H1 (cell line): ENCODE measurements at regions not wholly inside any gene's neighbourhood (a gene's known extent, or its start where the extent isn't known, plus 50 kb on each side); places are given as distances from the start of the nearest gene placed in this dataset.

Experiments used
- CTCF ChIA-PET: fragments of 300-600 bp; sonication (Branson Sonifier 250); formaldehyde crosslinking; loops from one replicate; lab custom pipeline; 2021; ENCODE audit not compliant: partially characterized antibody; lab: Charles Lee
- POLR2A ChIA-PET: fragments of 300-600 bp; sonication (Branson Sonifier 250); formaldehyde crosslinking; loops from one replicate; lab custom pipeline; 2021; ENCODE audit warnings: inconsistent platforms; ENCODE audit not compliant: partially characterized antibody; lab: Charles Lee
- DNase-seq, 2 experiments: peaks; one replicate each; pipeline versions ENCODE4 v3.0.0 to v3.0.0-alpha.2; 2010 to 2022; ENCODE audit warnings: low spot score in 2 of 2, low read depth in 1 of 2, mixed read lengths in 1 of 2
- FAIRE-seq: peaks from 2 replicates; lab custom pipeline; 2011; peaks lifted over from hg19 to GRCh38; lab: Jason Lieb, UNC
- H2AFZ ChIP-seq: 2 replicates; pipeline ENCODE4 v1.8.1; 2012; ENCODE audit warnings: low read length, inconsistent platforms
- H2AK5ac ChIP-seq: 2 replicates; pipeline ENCODE4 v1.6.1; 2013; ENCODE audit warnings: low read depth, low read length
- H2BK120ac ChIP-seq: replicated peaks from 2 replicates; pipeline ENCODE3; 2013; ENCODE audit warnings: low read depth, low read length, inconsistent platforms
- H2BK12ac ChIP-seq: 2 replicates; pipeline ENCODE4 v1.6.1; 2013; ENCODE audit warnings: low read depth, low read length
- H2BK15ac ChIP-seq: 2 replicates; pipeline ENCODE4 v1.6.1; 2013; ENCODE audit warnings: low read length
- H2BK20ac ChIP-seq: 2 replicates; pipeline ENCODE4 v1.6.1; 2013; ENCODE audit warnings: low read length
- H2BK5ac ChIP-seq: 2 replicates; pipeline ENCODE4 v1.6.1; 2013; ENCODE audit warnings: low read depth, low read length
- H3K14ac ChIP-seq: 2 replicates; pipeline ENCODE4 v1.6.1; 2013; ENCODE audit warnings: inconsistent platforms; ENCODE audit not compliant: insufficient read length
- H3K18ac ChIP-seq: 2 replicates; pipeline ENCODE4 v1.6.1; 2013; ENCODE audit warnings: low read length; ENCODE audit errors: extremely low read depth
- H3K23ac ChIP-seq: 2 replicates; pipeline ENCODE4 v1.6.1; 2013; ENCODE audit warnings: inconsistent platforms; ENCODE audit not compliant: insufficient read length
- H3K23me2 ChIP-seq: 2 replicates; pipeline ENCODE4 v1.6.1; 2013; ENCODE audit warnings: low read depth, low read length
- H3K27ac ChIP-seq: 2 replicates; pipeline ENCODE4 v1.6.1; 2011; ENCODE audit warnings: low read depth, low read length, inconsistent platforms
- H3K27me3 ChIP-seq, 4 experiments: replicated peaks in 1 of 4; 1 replicate in 1 of 4; 2 replicates in 3 of 4; pipeline versions ENCODE4 v1.6.1 to v1.8.1; 2011 to 2013; ENCODE audit warnings: low read length in 3 of 4, mild to moderate bottlenecking in 3 of 4, inconsistent platforms in 2 of 4, mixed read lengths in 2 of 4, moderate library complexity in 1 of 4; ENCODE audit not compliant: control insufficient read depth in 3 of 4, insufficient read depth in 3 of 4; ENCODE audit errors: extremely low read depth in 1 of 4
- H3K36me3 ChIP-seq, 4 experiments: 2 replicates each; pipeline versions ENCODE4 v1.6.1 to v1.8.1; 2011 to 2013; ENCODE audit warnings: mild to moderate bottlenecking in 4 of 4, low read length in 3 of 4, moderate library complexity in 2 of 4, control low read depth in 1 of 4, inconsistent platforms in 1 of 4; ENCODE audit not compliant: insufficient read depth in 4 of 4, control insufficient read depth in 2 of 4
- H3K4ac ChIP-seq: replicated peaks from 2 replicates; pipeline ENCODE3; 2013; ENCODE audit warnings: low read length, low read depth, mixed read lengths, inconsistent platforms; ENCODE audit not compliant: insufficient read length
- H3K4me1 ChIP-seq, 4 experiments: replicated peaks in 1 of 4; 1 replicate in 1 of 4; 2 replicates in 3 of 4; pipeline versions ENCODE4 v1.6.1 to v1.8.1; 2011 to 2013; ENCODE audit warnings: low read length in 3 of 4, inconsistent platforms in 2 of 4, mixed read lengths in 1 of 4; ENCODE audit not compliant: insufficient read depth in 4 of 4, control insufficient read depth in 3 of 4
- H3K4me2 ChIP-seq, 2 experiments: 2 replicates each; pipeline versions ENCODE4 v1.6.1 to v1.8.1; 2011 to 2013; ENCODE audit warnings: low read depth in 2 of 2, low read length in 2 of 2, control low read depth in 1 of 2, inconsistent platforms in 1 of 2, mild to moderate bottlenecking in 1 of 2; ENCODE audit not compliant: insufficient read depth in 1 of 2
- H3K4me3 ChIP-seq, 4 experiments: fragments of 200-600, 300-600 bp in 1 of 4; sonication (generic), shearing (Covaris generic), sonication (Bioruptor Twin) in 1 of 4; 2 replicates each; pipeline versions ENCODE4 v1.5.1 to v1.8.1; 2011 to 2016; ENCODE audit warnings: low read length in 4 of 4, low read depth in 3 of 4, control low read depth in 2 of 4, inconsistent platforms in 2 of 4, mild to moderate bottlenecking in 2 of 4, mixed read lengths in 1 of 4, moderate library complexity in 1 of 4; ENCODE audit not compliant: insufficient read depth in 2 of 4; ENCODE audit errors: extremely low read depth in 1 of 4
- H3K56ac ChIP-seq: replicated peaks from 2 replicates; pipeline ENCODE3; 2013; ENCODE audit warnings: low read depth, mild to moderate bottlenecking, mixed read lengths, low read length, inconsistent platforms; ENCODE audit not compliant: insufficient read length
- H3K79me1 ChIP-seq: 2 replicates; pipeline ENCODE4 v1.6.1; 2013; ENCODE audit warnings: low read depth, low read length, control low read depth
- H3K79me2 ChIP-seq, 2 experiments: 2 replicates each; pipeline versions ENCODE4 v1.6.1 to v1.8.1; 2012 to 2013; ENCODE audit warnings: low read length in 2 of 2, mild to moderate bottlenecking in 2 of 2, inconsistent platforms in 1 of 2; ENCODE audit not compliant: insufficient read depth in 2 of 2, control insufficient read depth in 1 of 2
- H3K9ac ChIP-seq, 4 experiments: replicated peaks in 1 of 4; 1 replicate in 1 of 4; 2 replicates in 3 of 4; pipeline versions ENCODE4 v1.6.1 to v1.8.1; 2011 to 2013; ENCODE audit warnings: low read depth in 3 of 4, low read length in 3 of 4, control low read depth in 2 of 4, mild to moderate bottlenecking in 2 of 4, moderate library complexity in 2 of 4, inconsistent platforms in 1 of 4; ENCODE audit errors: extremely low read depth in 1 of 4
- H3K9me3 ChIP-seq, 2 experiments: 2 replicates each; pipeline versions ENCODE4 v1.6.1 to v1.8.1; 2012 to 2013; ENCODE audit warnings: mild to moderate bottlenecking in 2 of 2, moderate library complexity in 2 of 2, control low read depth in 1 of 2, inconsistent platforms in 1 of 2, low read depth in 1 of 2, low read length in 1 of 2, mixed read lengths in 1 of 2; ENCODE audit not compliant: insufficient read depth in 2 of 2
- H4K20me1 ChIP-seq, 2 experiments: replicated peaks in 1 of 2; 2 replicates each; pipeline versions ENCODE3 to v1.8.1; 2011 to 2013; ENCODE audit warnings: inconsistent platforms in 2 of 2, low read length in 2 of 2, mild to moderate bottlenecking in 1 of 2; ENCODE audit not compliant: insufficient read depth in 2 of 2, control insufficient read depth in 1 of 2
- H4K5ac ChIP-seq: 2 replicates; pipeline ENCODE4 v1.6.1; 2013; ENCODE audit warnings: low read length, low read depth, mixed read lengths, inconsistent platforms; ENCODE audit not compliant: insufficient read length
- H4K8ac ChIP-seq: 2 replicates; pipeline ENCODE4 v1.8.0; 2013; ENCODE audit warnings: mild to moderate bottlenecking, moderate library complexity, low read length, inconsistent platforms; ENCODE audit not compliant: insufficient read depth; ENCODE audit errors: extremely low read depth
- H4K91ac ChIP-seq: replicated peaks from 2 replicates; pipeline ENCODE3; 2013; ENCODE audit warnings: low read length, mixed read lengths, inconsistent platforms; ENCODE audit not compliant: insufficient read length
- ASH2L ChIP-seq: fragments of 200-600, 300-600 bp; sonication (generic); IDR thresholded peaks from one replicate; pipeline ENCODE4 v1.7.1; 2017; ENCODE audit warnings: low read length
- ATF2 ChIP-seq: IDR thresholded peaks from 2 replicates; pipeline ENCODE4 v1.6.1; 2012; ENCODE audit warnings: low read length, inconsistent platforms
- BRCA1 ChIP-seq: IDR thresholded peaks from 2 replicates; pipeline ENCODE4 v1.6.1; 2012; ENCODE audit warnings: low read depth, low read length, improper control_type of control experiment
- CEBPB ChIP-seq: IDR thresholded peaks from 2 replicates; pipeline ENCODE4 v1.6.1; 2012; ENCODE audit warnings: low read depth, low read length
- HDAC6 ChIP-seq: IDR thresholded peaks from one replicate; pipeline ENCODE4 v1.7.1; 2012; ENCODE audit warnings: low read depth, mild to moderate bottlenecking, inconsistent platforms, low read length, moderate library complexity
- KDM4A ChIP-seq: IDR thresholded peaks from one replicate; pipeline ENCODE4 v1.7.1; 2012; ENCODE audit warnings: low read depth, mild to moderate bottlenecking, moderate library complexity, low read length, inconsistent platforms; ENCODE audit not compliant: severe bottlenecking
- MAX ChIP-seq: IDR thresholded peaks from 2 replicates; pipeline ENCODE4 v1.6.1; 2012; ENCODE audit warnings: inconsistent platforms
- POLR2AphosphoS5 ChIP-seq: IDR thresholded peaks from 2 replicates; pipeline ENCODE4 v1.6.1; 2011; ENCODE audit warnings: low read depth, low read length
- POU5F1 ChIP-seq: IDR thresholded peaks from 2 replicates; pipeline ENCODE4 v1.6.1; 2011; ENCODE audit warnings: low read depth, mild to moderate bottlenecking, low read length, moderate library complexity
- SAP30 ChIP-seq: fragments of 300-600 bp; sonication (generic); IDR thresholded peaks from 2 replicates; pipeline ENCODE4 v1.7.1; 2012; ENCODE audit warnings: low read length, moderate library complexity, mild to moderate bottlenecking, inconsistent platforms; ENCODE audit not compliant: insufficient read depth, insufficient replicate concordance
- SIX5 ChIP-seq: IDR thresholded peaks from 2 replicates; pipeline ENCODE4 v1.6.1; 2011; ENCODE audit warnings: mild to moderate bottlenecking, low read depth, low read length
- SP2 ChIP-seq: IDR thresholded peaks from 2 replicates; pipeline ENCODE4 v1.6.1; 2012; ENCODE audit warnings: mild to moderate bottlenecking, low read length, inconsistent platforms
- TAF1 ChIP-seq: IDR thresholded peaks from 2 replicates; pipeline ENCODE4 v1.6.1; 2011; ENCODE audit warnings: mild to moderate bottlenecking, low read depth, low read length
- WGBS, 2 experiments: shearing (Covaris generic) in 1 of 2; methylation state at CpG; one replicate each; pipeline versions ENCODE4 v1.1.6 to v1.1.7; 2013 to 2015; ENCODE audit warnings: low lambda C conversion rate in 2 of 2, mixed read lengths in 2 of 2, inconsistent platforms in 1 of 2, low coverage in 1 of 2, missing lambda C conversion rate in 1 of 2; ENCODE audit not compliant: insufficient replicate concordance in 2 of 2, insufficient coverage in 1 of 2, insufficient read length in 1 of 2; ENCODE audit errors: extremely low coverage in 1 of 2, missing lambda C conversion rate in 1 of 2; 5-methylcytosine and 5-hydroxymethylcytosine counted together

DNA sequence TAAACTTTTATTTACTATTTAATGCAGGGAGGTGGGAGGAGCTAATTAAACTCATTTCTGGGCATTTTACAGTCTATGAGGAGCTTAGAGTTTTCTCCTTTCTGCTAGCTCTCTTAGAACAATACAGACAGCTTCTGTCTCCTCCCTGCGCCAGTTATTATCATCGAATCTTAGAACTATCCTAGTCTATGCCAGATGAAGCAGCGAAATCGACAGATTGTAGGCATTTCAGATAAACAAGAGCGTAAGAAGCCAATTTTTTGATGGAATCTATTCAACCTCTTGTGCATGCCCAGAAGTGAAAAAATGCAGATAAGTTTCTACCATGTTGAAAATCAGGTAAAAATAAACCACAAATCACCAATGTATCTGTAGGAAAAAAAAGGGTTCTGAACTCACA lies 297.1 kb downstream of the KLF12 start:
- H3K18ac ChIP-seq = no peak overlapping the region
- DNase-seq (no peak), FAIRE-seq (no peak)
- H3K27ac ChIP-seq = no peak overlapping the region
- no peaks in the 10 kb centered on the region for H3K23me2 ChIP-seq
- H3K4me3 ChIP-seq = no peak overlapping the region
- H3K4me2 ChIP-seq = no peak overlapping the region
- H3K27me3 ChIP-seq = no peaks in the 10 kb centered on the region
- H3K56ac ChIP-seq = no peak overlapping the region
- H2BK120ac ChIP-seq = no peak overlapping the region
- POLR2A ChIA-PET = no interaction called here
- 96% methylated on average over 5 of the region's 5 CpGs; no CpG with 5 or more reads in 1 of the 2 experiments for WGBS, 2 experiments
- H3K9me3 ChIP-seq = no peaks in the 10 kb centered on the region
- no peak overlapping the region for H4K8ac ChIP-seq
- no peaks in the 10 kb centered on the region for H3K36me3 ChIP-seq
- peaks cover 0 to 4% (median 1%) of the 10 kb centered on the region in 4 experiments; a peak in 2 of 7 replicates for H3K4me1 ChIP-seq
- H2BK12ac ChIP-seq = no peak overlapping the region
- H2AK5ac ChIP-seq = no peak overlapping the region
- no peak overlapping the region for H4K5ac ChIP-seq
- no peak for TF ChIP-seq TAF1
- TF ChIP-seq POLR2AphosphoS5 = no peak
- no peak for TF ChIP-seq POU5F1
- TF ChIP-seq ATF2 = no peak
- no peak for TF ChIP-seq SAP30
- no peak for TF ChIP-seq MAX
- TF ChIP-seq HDAC6 = no peak
- TF ChIP-seq SP2 = no peak
- no peak for TF ChIP-seq ASH2L
- no peak for TF ChIP-seq BRCA1
- TF ChIP-seq CEBPB = no peak
- no peak for TF ChIP-seq SIX5
- no peak for TF ChIP-seq KDM4A
- no peak overlapping the region for H2BK5ac ChIP-seq
- H4K91ac ChIP-seq = no peak overlapping the region
- H3K79me2 ChIP-seq = no peaks in the 10 kb centered on the region
- no peaks in the 10 kb centered on the region for H4K20me1 ChIP-seq
- no peak overlapping the region for H3K23ac ChIP-seq
- H3K14ac ChIP-seq = no peak overlapping the region
- no peak overlapping the region for H3K4ac ChIP-seq
- no peak overlapping the region for H3K9ac ChIP-seq
- no peaks in the 10 kb centered on the region for H3K79me1 ChIP-seq
- H2BK15ac ChIP-seq = no peak overlapping the region
- H2BK20ac ChIP-seq = no peak overlapping the region
- no peak overlapping the region for H2AFZ ChIP-seq
- CTCF ChIA-PET = interaction anchor here (0.7 to 2.0 kb wide), 4 partner anchors 11 to 450 kb away, joined by 3 to 9 read pairs (median 4); no protein-coding TSS in a partner anchor
